ENCODE measurements at regions not wholly inside any gene's neighbourhood (a gene's known extent, or its start where the extent isn't known, plus 50 kb on each side); places are given as distances from the start of the nearest gene placed in this dataset.

- no peak for DNase-seq (ENCODE audit: low read depth)
These were observed 379.6 kb downstream of the MTX2 start for GRCh38 chr2:176648700-176649297.

GRCh38 chr2:176650104-176650837 lies 381.0 kb downstream of the MTX2 start:
- DNase-seq (ENCODE audit: low read depth) = no peak

DNA sequence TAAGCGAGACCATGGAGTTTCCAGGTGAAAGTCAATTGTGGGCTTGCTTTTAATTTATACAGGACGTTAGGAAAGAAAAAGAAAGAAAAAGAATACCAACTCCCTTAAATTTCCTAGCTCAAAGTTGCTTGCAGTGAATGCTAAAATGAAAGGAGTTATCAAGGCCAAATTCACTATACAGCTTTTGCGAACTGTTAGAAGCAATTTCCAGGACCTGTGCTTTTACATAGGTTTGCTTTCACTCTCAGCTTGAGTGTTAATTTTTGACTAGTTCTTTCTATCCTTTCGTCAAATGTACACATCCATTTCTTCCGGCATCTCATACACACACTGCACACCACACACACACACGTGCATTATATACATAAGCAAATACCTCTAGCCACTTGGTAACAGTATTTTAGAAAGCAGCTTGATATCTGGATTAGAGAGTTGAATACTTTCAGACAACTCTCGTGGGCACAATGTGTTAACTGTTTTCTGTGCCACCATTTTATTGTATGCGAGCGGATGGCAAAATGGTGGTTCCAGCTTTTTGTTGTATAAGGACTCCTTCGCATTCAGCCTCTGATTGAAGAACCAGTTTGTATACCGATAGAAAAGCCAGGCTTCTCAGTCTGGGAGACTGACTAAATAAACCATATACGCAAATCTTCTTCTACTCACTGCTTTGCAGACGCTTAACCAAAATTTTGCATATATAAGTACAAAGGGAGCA lies 381.8 kb downstream of the MTX2 start:
- DNase-seq (ENCODE audit: low read depth) = no peak

- no peak for DNase-seq (ENCODE audit: low read depth)
These were observed 383.3 kb downstream of the MTX2 start for GRCh38 chr2:176652300-176653182.

DNA sequence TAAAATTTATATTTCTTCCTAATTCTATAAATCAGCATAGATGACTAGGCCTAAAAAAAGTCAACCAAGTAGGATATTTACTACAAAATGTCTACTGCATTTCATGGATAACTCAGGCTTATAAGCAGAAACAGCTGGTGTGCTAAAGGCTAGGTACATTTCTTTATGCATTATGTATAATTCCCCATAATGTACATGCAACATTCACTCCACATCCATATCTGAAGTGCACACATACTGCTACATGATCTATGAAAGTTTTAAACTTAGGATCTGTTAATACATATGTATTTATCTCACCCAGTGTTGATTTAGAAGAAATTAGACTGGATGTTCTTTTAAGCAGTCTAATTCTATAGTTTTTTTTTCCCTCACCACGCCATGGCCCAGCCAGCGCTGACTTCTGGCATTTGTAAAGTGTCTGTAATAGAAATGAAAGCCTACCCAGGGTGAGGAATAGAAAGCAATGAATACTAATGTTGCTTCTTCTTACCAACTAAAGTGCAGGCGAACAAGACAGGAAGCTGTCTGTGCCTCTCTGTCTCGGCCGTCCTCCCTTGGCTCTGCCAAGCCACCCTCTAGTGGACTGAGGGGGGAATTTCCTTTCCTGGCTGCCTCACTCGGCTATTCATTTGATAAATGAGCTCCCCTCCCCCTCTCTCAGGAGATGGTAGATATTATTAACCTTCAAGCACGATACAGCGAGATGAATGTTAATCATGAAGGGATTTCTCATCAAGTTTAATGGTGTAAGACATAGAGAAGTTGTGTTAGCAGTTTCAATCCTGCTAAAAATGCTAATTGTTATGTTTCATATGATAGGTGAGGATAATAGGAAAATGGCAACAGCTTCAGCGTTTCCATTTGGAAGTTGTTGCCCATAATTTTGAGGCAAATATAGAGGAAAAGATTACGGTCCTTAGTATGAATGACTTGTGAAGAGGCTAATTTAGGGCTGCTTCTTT lies 384.5 kb downstream of the MTX2 start:
- DNase-seq (ENCODE audit: low read depth) = no peak

- DNase-seq (ENCODE audit: low read depth) = no peak
These were observed 387.0 kb downstream of the MTX2 start for GRCh38 chr2:176656038-176656775.

DNA sequence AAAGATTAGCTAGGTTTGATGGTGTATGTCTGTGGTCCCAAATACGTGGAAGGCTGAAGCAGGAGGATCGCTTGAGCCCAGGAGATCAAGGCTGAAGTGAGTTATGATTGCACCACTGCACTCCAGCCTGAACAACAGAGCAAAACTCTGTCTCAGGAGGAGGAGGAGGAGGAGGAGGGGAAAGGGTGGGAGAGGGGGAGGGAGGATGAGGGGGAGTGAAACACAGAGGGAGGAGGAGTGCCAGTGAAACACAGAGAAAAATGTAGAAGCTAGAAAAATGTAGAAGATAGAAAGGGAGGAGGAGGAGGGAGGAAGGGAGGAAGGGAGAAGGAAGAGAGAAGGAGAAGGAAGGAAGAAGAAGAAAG lies 387.5 kb downstream of the MTX2 start:
- no peak for DNase-seq (ENCODE audit: low read depth)

DNA sequence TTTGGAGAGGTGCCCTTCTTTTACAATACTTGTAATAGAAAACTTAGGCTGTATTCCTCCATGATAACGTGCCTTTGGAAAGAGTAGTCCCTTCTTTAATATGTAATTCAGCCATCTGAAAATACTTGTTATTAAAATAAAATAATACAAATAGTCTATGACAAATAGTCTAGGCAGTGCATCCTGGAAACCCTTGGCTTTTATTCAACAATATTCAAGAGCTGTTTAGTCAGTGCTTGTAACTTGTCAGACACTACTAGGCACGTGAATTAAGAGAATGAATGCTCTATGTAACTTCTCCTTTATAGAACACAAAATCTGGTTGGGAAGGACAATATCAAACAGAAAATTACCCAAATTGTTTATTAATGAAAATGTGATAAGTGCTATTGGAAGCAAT lies 388.2 kb downstream of the MTX2 start:
- no peak for DNase-seq (ENCODE audit: low read depth)

DNA sequence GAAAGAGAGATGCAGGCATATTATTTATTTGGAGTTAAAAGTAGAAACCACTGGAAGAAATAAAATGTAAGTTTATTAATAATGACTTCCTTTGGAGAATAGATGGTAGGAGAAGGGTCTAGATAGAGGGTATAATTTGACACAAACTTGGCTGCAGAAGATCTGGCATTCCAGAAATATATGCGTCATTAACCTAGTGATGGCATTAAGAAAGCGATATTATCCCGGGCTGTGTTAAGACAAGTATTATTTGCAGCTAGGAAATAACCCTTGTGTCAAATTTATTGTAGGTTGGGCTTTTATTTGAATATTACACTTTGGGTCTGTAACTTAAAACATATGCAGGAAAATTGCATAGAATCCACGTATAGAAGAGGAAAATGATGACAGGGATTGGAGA lies 389.5 kb downstream of the MTX2 start:
- DNase-seq (ENCODE audit: low read depth) = no peak

GRCh38 chr2:176662753-176663152 lies 393.5 kb downstream of the MTX2 start:
- DNase-seq (ENCODE audit: low read depth) = no peak

DNA sequence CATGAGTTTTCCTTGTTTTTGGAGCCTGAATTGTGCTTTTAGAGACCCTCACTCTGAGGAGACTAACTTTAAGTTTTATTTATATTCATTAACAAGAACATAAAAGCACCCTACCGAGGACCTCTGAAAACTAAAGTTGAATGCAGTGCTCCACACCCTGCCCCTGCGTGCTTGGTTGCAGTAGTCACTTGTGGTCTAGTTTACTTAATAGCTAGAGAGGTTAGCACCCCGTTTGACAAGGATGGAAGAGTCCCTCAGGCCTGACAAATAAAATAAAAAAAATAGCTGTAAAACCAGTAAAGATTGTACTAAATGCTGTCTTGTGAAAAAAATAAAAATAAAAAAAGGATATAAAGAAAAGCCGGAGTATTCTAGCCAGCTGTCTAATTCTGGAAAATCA lies 395.2 kb downstream of the MTX2 start:
- no peak for DNase-seq (ENCODE audit: low read depth)

DNA sequence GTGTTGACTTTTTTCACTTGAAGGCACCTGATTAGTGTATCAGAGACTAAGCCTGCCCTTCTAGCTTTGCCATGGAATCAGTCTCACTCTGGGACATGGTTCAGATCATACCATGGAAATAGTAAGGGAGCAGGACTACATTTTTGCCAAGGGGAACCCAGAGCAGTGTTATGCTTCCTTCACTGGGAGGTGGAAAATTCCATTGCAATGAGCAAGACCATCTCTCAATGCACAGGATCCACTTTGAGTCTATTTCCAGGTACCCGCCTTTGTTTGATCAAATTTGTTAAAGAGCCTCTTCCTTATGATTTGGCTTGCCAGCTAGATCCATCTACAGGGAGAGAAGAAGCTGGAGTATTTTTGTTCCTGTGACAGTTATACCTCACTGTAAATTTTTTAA lies 395.8 kb downstream of the MTX2 start:
- DNase-seq (ENCODE audit: low read depth) = no peak

DNA sequence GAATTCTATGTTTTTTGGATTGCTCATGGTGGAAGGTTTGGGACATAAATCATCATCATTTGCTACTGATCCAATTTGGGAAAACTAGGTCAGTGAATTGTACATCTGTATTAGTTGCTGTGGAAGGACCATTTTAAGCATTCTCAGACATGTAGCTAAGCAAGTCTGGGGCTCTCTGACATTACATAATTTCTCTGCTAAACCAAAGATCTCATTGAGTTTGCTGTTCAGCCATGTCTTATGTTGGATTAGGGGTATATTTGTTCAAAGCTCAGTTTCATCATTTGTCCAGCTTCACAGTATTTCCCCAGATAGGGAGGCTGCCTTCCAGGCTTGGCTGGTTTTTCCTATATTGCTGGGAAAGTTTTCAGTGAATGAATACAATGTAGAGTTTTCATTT lies 399.7 kb downstream of the MTX2 start:
- DNase-seq (ENCODE audit: low read depth) = no peak

- DNase-seq (ENCODE audit: low read depth) = no peak
These were observed 400.3 kb downstream of the MTX2 start for GRCh38 chr2:176669398-176670174.

DNA sequence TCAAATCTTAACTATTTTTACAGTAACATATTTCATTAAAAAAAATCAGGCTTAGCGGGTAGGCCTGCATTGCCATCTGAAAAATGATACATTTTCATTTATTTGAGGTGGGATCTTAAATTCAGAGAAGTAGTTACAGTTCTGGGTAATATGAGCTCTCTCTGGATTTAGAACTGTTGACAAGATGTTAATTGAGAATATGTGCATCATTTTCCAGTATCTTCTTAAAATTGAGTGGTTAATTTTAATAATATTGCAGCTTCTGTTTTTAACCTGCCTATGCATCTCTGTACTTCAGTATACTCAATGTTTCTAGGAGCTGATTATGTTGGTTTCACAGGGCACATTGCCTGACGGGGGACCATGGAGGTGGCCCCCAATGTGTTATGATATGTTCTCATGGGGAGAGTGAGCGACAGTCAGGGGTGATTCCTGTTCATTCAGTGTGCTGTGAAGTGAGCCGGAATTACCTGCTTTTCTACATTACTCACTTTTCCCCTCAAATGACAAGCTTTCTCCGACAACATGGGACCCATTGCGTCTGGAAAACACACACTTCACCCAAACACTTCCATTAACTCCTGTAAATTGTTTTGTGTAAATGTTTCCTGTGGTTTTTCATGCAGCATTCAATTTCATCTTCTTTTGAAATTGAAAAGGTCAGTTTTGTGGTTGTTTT lies 406.2 kb downstream of the MTX2 start:
- no peak for DNase-seq (ENCODE audit: low read depth)

DNA sequence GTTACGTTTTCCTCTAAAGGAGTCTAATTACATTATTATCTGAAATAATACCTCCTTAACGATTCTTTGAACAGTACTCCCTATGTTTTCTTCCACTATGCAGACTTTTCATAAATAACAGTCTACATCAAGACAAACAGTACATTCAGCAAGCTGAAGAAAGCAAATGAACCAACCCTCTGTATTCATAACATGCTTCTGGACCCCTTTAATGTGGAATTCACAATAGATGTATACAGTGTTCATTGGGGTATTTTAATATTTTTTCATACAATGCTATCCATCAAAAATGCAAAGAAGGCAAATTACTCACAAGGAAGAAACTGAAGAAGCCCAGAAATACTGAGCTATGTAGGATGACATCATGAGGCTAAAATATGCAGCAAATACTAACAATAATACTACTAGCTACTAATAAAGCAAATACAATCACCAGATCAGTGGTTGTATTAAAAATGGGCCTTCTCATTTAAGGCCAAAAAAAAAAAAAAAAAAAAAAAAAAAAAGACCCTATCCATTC lies 408.6 kb downstream of the MTX2 start:
- DNase-seq (ENCODE audit: low read depth) = no peak

- no peak for DNase-seq (ENCODE audit: low read depth)
These were observed 409.3 kb downstream of the MTX2 start for GRCh38 chr2:176678571-176678970.

- DNase-seq (ENCODE audit: low read depth) = no peak
These were observed 409.9 kb downstream of the MTX2 start for GRCh38 chr2:176679061-176679669.

Data from HS-27A (cell line).